Inflammatory macrophage (primary cell): ENCODE measurements at regions not wholly inside any gene's neighbourhood (a gene's known extent, or its start where the extent isn't known, plus 50 kb on each side); places are given as distances from the start of the nearest gene placed in this dataset.
A peak's percentile ranks its signal among the peaks of the same experiment; 100 is the strongest.
"Not testable (repeated sequence)": the region's sequence is repeated elsewhere in the genome, so short reads cannot be mapped to it uniquely, and the experiment has no call there.

Experiments
- DNase-seq, 2 donors: peaks; one replicate each; pipeline ENCODE4 v3.0.0-alpha.2; 2020 to 2022

- not testable (repeated sequence) for DNase-seq
Measured at GRCh38 chr1:8227674-8228073, 90.2 kb upstream of the SLC45A1 start.

GRCh38 chr1:8226747-8227146, 91.2 kb upstream of the SLC45A1 start:
- DNase-seq: no peak

- not testable (repeated sequence) for DNase-seq
Measured at GRCh38 chr1:8226024-8226423, 91.9 kb upstream of the SLC45A1 start.

- DNase-seq: no peak
Measured at GRCh38 chr1:8223526-8223925, 94.4 kb upstream of the SLC45A1 start.

GRCh38 chr1:8222789-8223188, 95.1 kb upstream of the SLC45A1 start:
- DNase-seq: no peak

GRCh38 chr1:8219530-8219929, 98.4 kb upstream of the SLC45A1 start:
- DNase-seq: no peak

- DNase-seq: peak; percentile 92 to 93
Measured at GRCh38 chr1:8218351-8219092, 99.4 kb upstream of the SLC45A1 start.

GRCh38 chr1:8217809-8218208, 100.1 kb upstream of the SLC45A1 start:
- no peak for DNase-seq

GRCh38 chr1:8217011-8217711, 100.8 kb upstream of the SLC45A1 start:
- DNase-seq: peak in 1 of 2 donors; percentile 43

GRCh38 chr1:8216005-8216404, 101.9 kb upstream of the SLC45A1 start:
- DNase-seq: no peak

- DNase-seq: peak in 1 of 2 donors; percentile 26
Measured at GRCh38 chr1:8214501-8215173, 103.3 kb upstream of the SLC45A1 start.

GRCh38 chr1:8213676-8214075, 104.2 kb upstream of the SLC45A1 start:
- DNase-seq: no peak

- DNase-seq: no peak
Measured at GRCh38 chr1:8213136-8213535, 104.8 kb upstream of the SLC45A1 start.

- no peak for DNase-seq
Measured at GRCh38 chr1:8212580-8213031, 105.3 kb upstream of the SLC45A1 start.

GRCh38 chr1:8211883-8212579, 105.9 kb upstream of the SLC45A1 start:
- DNase-seq: peak; percentile 57 to 64

GRCh38 chr1:8211251-8211882, 106.5 kb upstream of the SLC45A1 start:
- peak in 1 of 2 donors; percentile 53 for DNase-seq

GRCh38 chr1:8207202-8207601, 110.7 kb upstream of the SLC45A1 start:
- no peak for DNase-seq

- no peak for DNase-seq
Measured at GRCh38 chr1:8206391-8206790, 111.5 kb upstream of the SLC45A1 start.

GRCh38 chr1:8205771-8206170, 112.1 kb upstream of the SLC45A1 start:
- no peak for DNase-seq

GRCh38 chr1:8204826-8205225, 113.1 kb upstream of the SLC45A1 start:
- no peak for DNase-seq

- DNase-seq: no peak
Measured at GRCh38 chr1:8203551-8203950, 114.4 kb upstream of the SLC45A1 start.

- DNase-seq: no peak
Measured at GRCh38 chr1:8203056-8203455, 114.9 kb upstream of the SLC45A1 start.
